ENCODE measurements at regions not wholly inside any gene's neighbourhood (a gene's known extent, or its start where the extent isn't known, plus 50 kb on each side); places are given as distances from the start of the nearest gene placed in this dataset.

- TF ChIP-seq CTCF (IDR thresholded peaks at IDR 0.05; ENCODE audit: insufficient read depth, low read length, poor library complexity, severe bottlenecking), result no peak
- no peak for DNase-seq (ENCODE audit: extremely low read depth, insufficient read length)
Observed at GRCh38 chr1:55425310-55425930, 210.3 kb upstream of the USP24 start.

GRCh38 chr1:55423376-55423775 lies 208.2 kb upstream of the USP24 start:
- no peak for TF ChIP-seq CTCF (IDR thresholded peaks at IDR 0.05; ENCODE audit: insufficient read depth, low read length, poor library complexity, severe bottlenecking)
- DNase-seq (ENCODE audit: extremely low read depth, insufficient read length), result no peak
- Histone ChIP-seq H3K4me3 (replicated peaks; ENCODE audit: low read depth, low read length) (no peak overlapping the region), H3K27me3 (replicated peaks; ENCODE audit: control insufficient read depth, insufficient read depth, low read length) (no peaks in the 10 kb centered on the region; the same call in 1 of the 2 replicates), H3K36me3 (ENCODE audit: control insufficient read depth, insufficient read depth, low read length) (no peaks in the 10 kb centered on the region)

More at GRCh38 chr1:55425310-55425930, 210.3 kb upstream of the USP24 start:
- no peaks in the 10 kb centered on the region; the same call in none of the 2 replicates for H3K27me3 ChIP-seq (replicated peaks; ENCODE audit: control insufficient read depth, insufficient read depth, low read length)
- H3K36me3 ChIP-seq (ENCODE audit: control insufficient read depth, insufficient read depth, low read length), result no peaks in the 10 kb centered on the region
- H3K4me3 ChIP-seq (replicated peaks; ENCODE audit: low read depth, low read length), result no peak overlapping the region

GRCh38 chr1:55420929-55421716 lies 206.0 kb upstream of the USP24 start:
- no peak for DNase-seq (ENCODE audit: extremely low read depth, insufficient read length)
- Histone ChIP-seq H3K4me3 (replicated peaks; ENCODE audit: low read depth, low read length) (no peak overlapping the region), H3K36me3 (ENCODE audit: control insufficient read depth, insufficient read depth, low read length) (no peaks in the 10 kb centered on the region), H3K27me3 (replicated peaks; ENCODE audit: control insufficient read depth, insufficient read depth, low read length) (no peaks in the 10 kb centered on the region; the same call in 1 of the 2 replicates)
- TF ChIP-seq CTCF (IDR thresholded peaks at IDR 0.05; ENCODE audit: insufficient read depth, low read length, poor library complexity, severe bottlenecking), result no peak

GRCh38 chr1:55420026-55420425 lies 204.9 kb upstream of the USP24 start:
- Histone ChIP-seq H3K4me3 (replicated peaks; ENCODE audit: low read depth, low read length) (no peak overlapping the region), H3K36me3 (ENCODE audit: control insufficient read depth, insufficient read depth, low read length) (no peaks in the 10 kb centered on the region), H3K27me3 (replicated peaks; ENCODE audit: control insufficient read depth, insufficient read depth, low read length) (no peaks in the 10 kb centered on the region)
- DNase-seq (ENCODE audit: extremely low read depth, insufficient read length), result no peak
- no peak for TF ChIP-seq CTCF (IDR thresholded peaks at IDR 0.05; ENCODE audit: insufficient read depth, low read length, poor library complexity, severe bottlenecking)

- no peak for DNase-seq (ENCODE audit: extremely low read depth, insufficient read length)
- Histone ChIP-seq H3K27me3 (replicated peaks; ENCODE audit: control insufficient read depth, insufficient read depth, low read length) (no peaks in the 10 kb centered on the region), H3K36me3 (ENCODE audit: control insufficient read depth, insufficient read depth, low read length) (no peaks in the 10 kb centered on the region), H3K4me3 (replicated peaks; ENCODE audit: low read depth, low read length) (no peak overlapping the region)
- no peak for TF ChIP-seq CTCF (IDR thresholded peaks at IDR 0.05; ENCODE audit: insufficient read depth, low read length, poor library complexity, severe bottlenecking)
Observed at GRCh38 chr1:55418208-55419000, 203.2 kb upstream of the USP24 start.

Data from GM06990 (cell line).